PC-3 (cell line): ENCODE measurements at regions not wholly inside any gene's neighbourhood (a gene's known extent, or its start where the extent isn't known, plus 50 kb on each side); places are given as distances from the start of the nearest gene placed in this dataset.

Experiments used
- ATAC-seq: fragments of 200-7000 bp; cut with Tn5 transposase; 2 replicates; pipeline ENCODE4 v1.9.1; 2020; ENCODE audit warnings: mild to moderate bottlenecking, moderate library complexity
- BruUV-seq: library from RNA; stranded (reverse); fragments of 400-500 nt; replicated peaks from 2 replicates; lab custom pipeline; 2021; lab: Mats Ljungman, UMichigan
- CTCF ChIA-PET: fragments of 300-600 bp; sonication (Branson Sonifier 250); formaldehyde crosslinking; loops from one replicate; lab custom pipeline; 2022; ENCODE audit warnings: antibody characterized with exemption; lab: Charles Lee
- POLR2A ChIA-PET: fragments of 300-600 bp; sonication (Branson Sonifier 250); formaldehyde crosslinking; loops from one replicate; lab custom pipeline; 2022; ENCODE audit warnings: antibody characterized with exemption; ENCODE audit not compliant: unreplicated experiment; lab: Charles Lee
- DNase-seq: peaks from one replicate; pipeline ENCODE4 v3.0.0-alpha.2; 2015
- H2AFZ ChIP-seq: fragments of 300-600 bp; sonication (generic); 2 replicates; pipeline ENCODE4 v1.6.0; 2016; ENCODE audit warnings: antibody characterized with exemption, low read length
- H3F3A ChIP-seq: fragments of 300-600 bp; sonication (generic); one replicate; pipeline ENCODE4 v1.6.0; 2017; ENCODE audit warnings: antibody characterized with exemption, low read length, control low read depth, mild to moderate bottlenecking; ENCODE audit not compliant: unreplicated experiment
- H3K27ac ChIP-seq: fragments of 300-600 bp; sonication (generic); 2 replicates; pipeline ENCODE4 v1.5.1; 2016; ENCODE audit warnings: mild to moderate bottlenecking, low read length
- H3K27me3 ChIP-seq: fragments of 300-600 bp; sonication (generic); 2 replicates; pipeline ENCODE4 v1.6.1; 2016; ENCODE audit warnings: low read length, mixed read lengths
- H3K36me3 ChIP-seq: fragments of 300-600 bp; sonication (generic); 2 replicates; pipeline ENCODE4 v1.6.1; 2016; ENCODE audit warnings: low read depth, mixed run types, low read length, mixed read lengths
- H3K4me1 ChIP-seq: fragments of 300-600 bp; sonication (generic); 2 replicates; pipeline ENCODE4 v1.5.1; 2016; ENCODE audit warnings: low read length; ENCODE audit not compliant: insufficient read depth
- H3K4me2 ChIP-seq: fragments of 300-600 bp; sonication (generic); 2 replicates; pipeline ENCODE4 v1.6.0; 2016; ENCODE audit warnings: low read length
- H3K4me3 ChIP-seq: fragments of 300-600 bp; sonication (generic); 2 replicates; pipeline ENCODE4 v1.5.1; 2016; ENCODE audit warnings: mild to moderate bottlenecking, low read length, mixed read lengths
- H3K79me2 ChIP-seq: fragments of 300-600 bp; sonication (generic); 2 replicates; pipeline ENCODE4 v1.6.1; 2017; ENCODE audit warnings: low read length, mixed read lengths
- H3K9ac ChIP-seq: fragments of 300-600 bp; sonication (generic); 2 replicates; pipeline ENCODE4 v1.6.0; 2016; ENCODE audit warnings: mild to moderate bottlenecking, low read length
- H3K9me2 ChIP-seq: fragments of 300-600 bp; sonication (generic); replicated peaks from 2 replicates; pipeline ENCODE4 v1.6.1; 2016; ENCODE audit warnings: mixed run types, low read length, mixed read lengths
- H3K9me3 ChIP-seq: fragments of 300-600 bp; sonication (generic); 2 replicates; pipeline ENCODE4 v1.6.1; 2016; ENCODE audit warnings: low read length, mixed read lengths
- H4K20me1 ChIP-seq: fragments of 300-600 bp; sonication (generic); 2 replicates; pipeline ENCODE4 v1.6.1; 2016; ENCODE audit warnings: low read length, mixed read lengths
- CTCF ChIP-seq: fragments of 300-600 bp; sonication (generic); conservative IDR thresholded peaks from 2 replicates; pipeline ENCODE4 v1.5.1; 2017; ENCODE audit warnings: antibody characterized with exemption, low read depth, mild to moderate bottlenecking, low read length
- EZH2 ChIP-seq: fragments of 300-600 bp; sonication (generic); IDR thresholded peaks from one replicate; pipeline ENCODE4 v1.6.1; 2017; ENCODE audit warnings: antibody characterized with exemption, mild to moderate bottlenecking, low read length; ENCODE audit not compliant: unreplicated experiment
- EZH2phosphoT487 ChIP-seq: fragments of 300-600 bp; sonication (generic); IDR thresholded peaks from 2 replicates; pipeline ENCODE4 v1.6.1; 2018; ENCODE audit warnings: mild to moderate bottlenecking, antibody characterized with exemption, low read length, borderline replicate concordance
- intact Hi-C: fragments of 100-400 bp; cut with micrococcal nuclease; formaldehyde crosslinking; loops from 2 replicates; pipeline ENCODE4 v1.9.0; 2023

DNA sequence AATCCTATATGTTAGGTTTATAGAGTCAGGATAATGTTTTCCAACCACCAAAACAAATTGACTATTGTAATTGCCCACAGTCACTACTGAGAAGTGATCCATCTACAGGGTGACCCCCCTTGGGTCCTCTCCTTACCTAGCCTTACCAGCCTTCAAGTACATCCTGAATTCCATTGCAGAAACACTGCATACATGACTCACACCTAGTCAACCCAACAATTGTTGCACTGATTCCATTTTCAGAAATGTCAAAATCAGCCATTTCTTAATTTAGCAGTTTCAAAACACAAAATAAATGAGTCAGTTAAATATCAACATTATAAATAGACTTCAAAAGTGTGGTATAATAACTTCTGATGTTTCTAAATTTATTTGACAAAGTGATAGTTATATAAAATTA, 106.3 kb upstream of the TNIP3 start:
- intact Hi-C loops = no loop called here
- BruUV-seq = no TSS peak
- no peak overlapping the region for H3K4me3 ChIP-seq
- H3K9me2 ChIP-seq = no peaks in the 10 kb centered on the region
- ChIA-PET POLR2A (no interaction called here), CTCF (no interaction called here)
- no peaks in the 10 kb centered on the region for H4K20me1 ChIP-seq
- no peak for ATAC-seq
- H2AFZ ChIP-seq = no peak overlapping the region
- no peak overlapping the region for H3K9ac ChIP-seq
- no peak overlapping the region for H3K4me2 ChIP-seq
- H3K4me1 ChIP-seq = peaks cover 4% of the 10 kb centered on the region; the same call in 1 of the 2 replicates
- TF ChIP-seq CTCF (no peak), EZH2 (no peak), EZH2phosphoT487 (no peak)
- H3F3A ChIP-seq = no peaks in the 10 kb centered on the region
- no peaks in the 10 kb centered on the region for H3K36me3 ChIP-seq
- no peaks in the 10 kb centered on the region for H3K27me3 ChIP-seq
- no peak overlapping the region for H3K27ac ChIP-seq
- H3K79me2 ChIP-seq = no peaks in the 10 kb centered on the region
- no peak for DNase-seq
- H3K9me3 ChIP-seq = no peaks in the 10 kb centered on the region

GRCh38 chr4:121269001-121269400, 104.9 kb upstream of the TNIP3 start:
- intact Hi-C loops = no loop called here
- no peaks in the 10 kb centered on the region for H3K79me2 ChIP-seq
- POLR2A ChIA-PET = no interaction called here
- no peak overlapping the region for H3K4me2 ChIP-seq
- peaks cover 4% of the 10 kb centered on the region; the same call in 1 of the 2 replicates for H3K4me1 ChIP-seq
- no peaks in the 10 kb centered on the region for H4K20me1 ChIP-seq
- CTCF ChIA-PET = no interaction called here
- H3K27ac ChIP-seq = no peak overlapping the region
- H3F3A ChIP-seq = no peaks in the 10 kb centered on the region
- H3K9ac ChIP-seq = no peak overlapping the region
- no peak overlapping the region for H2AFZ ChIP-seq
- H3K36me3 ChIP-seq = no peaks in the 10 kb centered on the region
- DNase-seq (no peak), ATAC-seq (no peak)
- no peak overlapping the region for H3K4me3 ChIP-seq
- no peak for TF ChIP-seq EZH2phosphoT487
- TF ChIP-seq CTCF = no peak
- no peak for TF ChIP-seq EZH2
- no TSS peak for BruUV-seq
- H3K27me3 ChIP-seq = no peaks in the 10 kb centered on the region
- H3K9me2 ChIP-seq = no peaks in the 10 kb centered on the region
- H3K9me3 ChIP-seq = no peaks in the 10 kb centered on the region

- CTCF ChIA-PET = no interaction called here
- TF ChIP-seq EZH2phosphoT487 (no peak), EZH2 (no peak)
- ATAC-seq = no peak
Observed at GRCh38 chr4:121266982-121267381, 102.9 kb upstream of the TNIP3 start.

More at GRCh38 chr4:121266982-121267381, 102.9 kb upstream of the TNIP3 start:
- POLR2A ChIA-PET = no interaction called here
- H4K20me1 ChIP-seq = no peaks in the 10 kb centered on the region
- no peak overlapping the region for H3K9ac ChIP-seq
- no peaks in the 10 kb centered on the region for H3K27me3 ChIP-seq
- no peaks in the 10 kb centered on the region for H3F3A ChIP-seq
- H3K4me2 ChIP-seq = no peak overlapping the region
- H3K4me3 ChIP-seq = no peak overlapping the region
- no peaks in the 10 kb centered on the region for H3K36me3 ChIP-seq
- H3K4me1 ChIP-seq = peaks cover 3% of the 10 kb centered on the region; the same call in 1 of the 2 replicates
- H2AFZ ChIP-seq = no peak overlapping the region
- H3K9me3 ChIP-seq = no peaks in the 10 kb centered on the region
- H3K79me2 ChIP-seq = no peaks in the 10 kb centered on the region
- no peak overlapping the region for H3K27ac ChIP-seq
- BruUV-seq = no TSS peak
- no peak for DNase-seq
- intact Hi-C loops = no loop called here
- H3K9me2 ChIP-seq = no peaks in the 10 kb centered on the region
